IMR-90 (cell line): ENCODE measurements at regions not wholly inside any gene's neighbourhood (a gene's known extent, or its start where the extent isn't known, plus 50 kb on each side); places are given as distances from the start of the nearest gene placed in this dataset.

ENCODE experiments used
- ATAC-seq: fragments of 200-7000 bp; cut with Tn5 transposase; 2 replicates; pipeline ENCODE4 v1.9.1; 2020; ENCODE audit warnings: low read depth, mild to moderate bottlenecking, moderate library complexity
- BruUV-seq: library from RNA; stranded (reverse); fragments of 400-500 nt; replicated peaks from 2 replicates; lab custom pipeline; 2021; lab: Mats Ljungman, UMichigan
- CTCF ChIA-PET: fragments of 300-600 bp; formaldehyde crosslinking; extraction: SDS; loops from one replicate; lab custom pipeline; 2021; ENCODE audit warnings: antibody characterized with exemption; lab: Yijun Ruan, JAX
- POLR2A ChIA-PET: fragments of 300-600 bp; sonication (Branson Sonifier 250); formaldehyde crosslinking; loops from one replicate; lab custom pipeline; 2022; ENCODE audit warnings: antibody characterized with exemption; ENCODE audit not compliant: unreplicated experiment; lab: Charles Lee
- DNase-seq: peaks from one replicate; pipeline ENCODE4 v3.0.0; 2013
- H2AFZ ChIP-seq: replicated peaks from 2 replicates; pipeline ENCODE3; 2013; ENCODE audit warnings: low read length, mild to moderate bottlenecking; ENCODE audit not compliant: poor library complexity
- H2AK5ac ChIP-seq: 2 replicates; pipeline ENCODE4 v1.6.1; 2013; ENCODE audit warnings: low read depth, low read length, inconsistent platforms
- H2AK9ac ChIP-seq: replicated peaks from 2 replicates; pipeline ENCODE3; 2013; ENCODE audit warnings: mild to moderate bottlenecking, low read depth, low read length, moderate library complexity; ENCODE audit not compliant: poor library complexity
- H2BK120ac ChIP-seq: 2 replicates; pipeline ENCODE4 v1.6.1; 2013; ENCODE audit warnings: low read depth, low read length, inconsistent platforms
- H2BK15ac ChIP-seq: 3 replicates; pipeline ENCODE4 v1.6.1; 2013; ENCODE audit warnings: low read depth, low read length, inconsistent platforms
- H2BK20ac ChIP-seq: 2 replicates; pipeline ENCODE4 v1.6.1; 2013; ENCODE audit warnings: low read depth, mild to moderate bottlenecking, inconsistent platforms, low read length, moderate library complexity
- H2BK5ac ChIP-seq: 2 replicates; pipeline ENCODE4 v1.6.1; 2013; ENCODE audit warnings: mild to moderate bottlenecking, low read depth, low read length, inconsistent platforms; ENCODE audit not compliant: poor library complexity, severe bottlenecking
- H3K14ac ChIP-seq: replicated peaks from 2 replicates; pipeline ENCODE4 v1.6.1; 2013; ENCODE audit warnings: low read depth, low read length, inconsistent platforms
- H3K18ac ChIP-seq: 2 replicates; pipeline ENCODE4 v1.6.1; 2013; ENCODE audit warnings: low read depth, low read length, control low read depth
- H3K23ac ChIP-seq: 2 replicates; pipeline ENCODE4 v1.6.1; 2013; ENCODE audit warnings: low read depth, low read length, inconsistent platforms
- H3K27ac ChIP-seq: 2 replicates; pipeline ENCODE4 v1.5.1; 2013; ENCODE audit warnings: mild to moderate bottlenecking, control low read depth, low read length; ENCODE audit not compliant: insufficient read depth
- H3K27me3 ChIP-seq: 2 replicates; pipeline ENCODE4 v1.6.1; 2013; ENCODE audit warnings: low read length; ENCODE audit not compliant: control insufficient read depth, insufficient read depth
- H3K36me3 ChIP-seq: 2 replicates; pipeline ENCODE4 v1.6.1; 2013; ENCODE audit warnings: low read length, mixed read lengths; ENCODE audit not compliant: control insufficient read depth, insufficient read depth
- H3K4ac ChIP-seq: 2 replicates; pipeline ENCODE4 v1.6.1; 2013; ENCODE audit warnings: low read depth, low read length, inconsistent platforms
- H3K4me1 ChIP-seq: 2 replicates; pipeline ENCODE4 v1.6.1; 2013; ENCODE audit warnings: low read length, mixed read lengths; ENCODE audit not compliant: control insufficient read depth, insufficient read depth
- H3K4me2 ChIP-seq: 2 replicates; pipeline ENCODE4 v1.6.1; 2013; ENCODE audit warnings: low read depth, mild to moderate bottlenecking, control low read depth, low read length, moderate library complexity
- H3K4me3 ChIP-seq: 2 replicates; pipeline ENCODE4 v1.5.1; 2013; ENCODE audit warnings: low read depth, mild to moderate bottlenecking, control low read depth, low read length, moderate library complexity; ENCODE audit not compliant: insufficient read depth
- H3K56ac ChIP-seq: 2 replicates; pipeline ENCODE4 v1.6.1; 2013; ENCODE audit warnings: low read length, inconsistent platforms; ENCODE audit not compliant: insufficient read depth; ENCODE audit errors: extremely low read depth
- H3K79me1 ChIP-seq, 2 experiments: 2 replicates each; pipeline ENCODE4 v1.6.1; 2013; ENCODE audit warnings: low read length in 2 of 2, inconsistent platforms in 1 of 2, low read depth in 1 of 2
- H3K9ac ChIP-seq: 2 replicates; pipeline ENCODE4 v1.6.1; 2013; ENCODE audit warnings: low read depth, low read length, control low read depth
- H3K9me1 ChIP-seq: 2 replicates; pipeline ENCODE4 v1.6.1; 2013; ENCODE audit warnings: low read length, inconsistent platforms; ENCODE audit not compliant: insufficient read depth
- H3K9me3 ChIP-seq: 2 replicates; pipeline ENCODE4 v1.6.1; 2013; ENCODE audit warnings: low read length; ENCODE audit not compliant: control insufficient read depth, insufficient read depth
- H4K20me1 ChIP-seq: 2 replicates; pipeline ENCODE4 v1.6.1; 2013; ENCODE audit warnings: low read length, inconsistent platforms; ENCODE audit not compliant: insufficient read depth
- H4K5ac ChIP-seq: 2 replicates; pipeline ENCODE4 v1.6.1; 2013; ENCODE audit warnings: mild to moderate bottlenecking, low read depth, low read length, control low read depth
- H4K8ac ChIP-seq, 2 experiments: 2 replicates each; pipeline ENCODE4 v1.6.1; 2013; ENCODE audit warnings: low read depth in 2 of 2, low read length in 2 of 2, control low read depth in 1 of 2, inconsistent platforms in 1 of 2
- H4K91ac ChIP-seq: 2 replicates; pipeline ENCODE4 v1.6.1; 2013; ENCODE audit warnings: low read depth, low read length, inconsistent platforms; ENCODE audit not compliant: insufficient read depth
- CEBPB ChIP-seq: IDR thresholded peaks from 2 replicates; pipeline ENCODE4 v1.6.1; 2012; ENCODE audit warnings: low read depth, low read length, improper control_type of control experiment
- FOS ChIP-seq: fragments of 150-350 bp; IDR thresholded peaks from 2 replicates; pipeline ENCODE4 v1.6.1; 2016; ENCODE audit warnings: low read depth, low read length
- MAFK ChIP-seq: IDR thresholded peaks from 2 replicates; pipeline ENCODE4 v1.6.1; 2012; ENCODE audit warnings: low read depth, low read length, improper control_type of control experiment
- MXI1 ChIP-seq: IDR thresholded peaks from 2 replicates; pipeline ENCODE4 v1.6.1; 2012; ENCODE audit warnings: low read depth, mild to moderate bottlenecking, low read length, moderate library complexity, borderline replicate concordance
- NFE2L2 ChIP-seq: fragments of 150-350 bp; IDR thresholded peaks from 2 replicates; pipeline ENCODE4 v1.6.1; 2016; ENCODE audit warnings: low read depth, mild to moderate bottlenecking, low read length
- RCOR1 ChIP-seq: IDR thresholded peaks from 2 replicates; pipeline ENCODE4 v1.6.1; 2012; ENCODE audit warnings: mild to moderate bottlenecking, low read length, improper control_type of control experiment; ENCODE audit not compliant: insufficient replicate concordance
- SMC3 ChIP-seq: fragments of 150-350 bp; IDR thresholded peaks from 2 replicates; pipeline ENCODE4 v1.6.1; 2016; ENCODE audit warnings: low read depth, mild to moderate bottlenecking, antibody characterized with exemption, low read length, moderate library complexity
- WGBS, 2 experiments: methylation state at CpG; one replicate each; pipeline versions ENCODE4 v1.1.5 to v1.1.7; 2013; ENCODE audit warnings: missing lambda C conversion rate in 2 of 2; ENCODE audit not compliant: insufficient read length in 1 of 2; ENCODE audit errors: extremely low coverage in 2 of 2; 5-methylcytosine and 5-hydroxymethylcytosine counted together
- dilution Hi-C: fragments of 300-500 bp; cut with HindIII; formaldehyde crosslinking; loops from one replicate; pipeline ENCODE4 v1.14.3; 2018; ENCODE audit warnings: low sequenced_read_pairs; ENCODE audit not compliant: unreplicated experiment
- in situ Hi-C: fragments of 300-500 bp; cut with MboI; formaldehyde crosslinking; loops from 3 replicates; pipeline ENCODE4 v1.14.3; 2019; ENCODE audit warnings: low sequenced_read_pairs, inconsistent platforms, mixed read lengths
- intact Hi-C: fragments of 100-400 bp; cut with micrococcal nuclease; formaldehyde crosslinking; loops from 2 replicates; pipeline ENCODE4 v1.10.0; 2022
- TF ChIP-seq, protein P1 (sequence below): fragments of 150-350 bp; IDR thresholded peaks from 2 replicates; pipeline ENCODE4 v1.6.1; 2017; ENCODE audit warnings: mild to moderate bottlenecking, antibody characterized with exemption, low read length, low read depth
- TF ChIP-seq, protein P2 (sequence below): fragments of 150-350 bp; IDR thresholded peaks from 2 replicates; pipeline ENCODE4 v1.6.1; 2016; ENCODE audit warnings: low read depth, mild to moderate bottlenecking, low read length, moderate library complexity, borderline replicate concordance

DNA sequence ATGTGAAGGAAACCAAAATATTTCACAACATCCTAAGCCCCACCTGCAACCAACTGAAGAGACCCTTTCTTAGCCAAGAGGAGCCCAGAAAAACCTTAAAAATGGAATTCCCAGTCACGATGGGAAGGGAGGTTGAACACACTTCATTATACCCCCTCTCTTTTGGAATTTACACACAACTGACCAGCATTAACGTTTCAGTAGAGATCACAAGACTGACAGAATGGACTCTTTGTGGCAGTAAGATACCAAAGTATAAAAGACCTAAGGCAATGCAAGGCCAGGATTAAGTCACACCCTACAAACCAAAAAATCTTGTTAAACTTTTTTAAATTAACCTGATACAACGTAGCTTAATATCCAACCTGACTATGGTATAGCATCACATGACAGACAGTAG, 190.9 kb downstream of the OTOR start:
- Histone ChIP-seq H3K9me3 (no peaks in the 10 kb centered on the region), H2BK15ac (no peak overlapping the region), H4K91ac (no peak overlapping the region), H3K9ac (no peak overlapping the region), H4K5ac (no peak overlapping the region), H3K27ac (no peak overlapping the region), H2AK9ac (no peak overlapping the region), H2BK5ac (no peak overlapping the region), H3K56ac (no peak overlapping the region), H3K14ac (no peak overlapping the region), H3K23ac (no peak overlapping the region), H2BK120ac (no peak overlapping the region), H4K8ac (no peak overlapping the region), H3K9me1 (no peaks in the 10 kb centered on the region), H3K18ac (no peak overlapping the region), H4K20me1 (no peaks in the 10 kb centered on the region), H2BK20ac (no peak overlapping the region), H3K4me3 (no peak overlapping the region), H3K36me3 (no peaks in the 10 kb centered on the region), H2AK5ac (no peak overlapping the region), H3K27me3 (no peaks in the 10 kb centered on the region), H2AFZ (no peak overlapping the region), H3K4ac (no peak overlapping the region), H3K4me1 (peaks cover 2% of the 10 kb centered on the region; the same call in 1 of the 2 replicates), H3K79me1 (no peaks in the 10 kb centered on the region), H3K4me2 (no peak overlapping the region)
- intact Hi-C loops (no loop called here), in situ Hi-C loops (no loop called here), dilution Hi-C loops (no loop called here)
- POLR2A ChIA-PET: no interaction called here
- no peak for DNase-seq
- no peak for ATAC-seq
- CTCF ChIA-PET: no interaction called here
- BruUV-seq: no TSS peak
- no peak for TF ChIP-seq MXI1
- TF ChIP-seq, protein P1, sequence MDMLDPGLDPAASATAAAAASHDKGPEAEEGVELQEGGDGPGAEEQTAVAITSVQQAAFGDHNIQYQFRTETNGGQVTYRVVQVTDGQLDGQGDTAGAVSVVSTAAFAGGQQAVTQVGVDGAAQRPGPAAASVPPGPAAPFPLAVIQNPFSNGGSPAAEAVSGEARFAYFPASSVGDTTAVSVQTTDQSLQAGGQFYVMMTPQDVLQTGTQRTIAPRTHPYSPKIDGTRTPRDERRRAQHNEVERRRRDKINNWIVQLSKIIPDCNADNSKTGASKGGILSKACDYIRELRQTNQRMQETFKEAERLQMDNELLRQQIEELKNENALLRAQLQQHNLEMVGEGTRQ: no peak
- TF ChIP-seq, protein P2, sequence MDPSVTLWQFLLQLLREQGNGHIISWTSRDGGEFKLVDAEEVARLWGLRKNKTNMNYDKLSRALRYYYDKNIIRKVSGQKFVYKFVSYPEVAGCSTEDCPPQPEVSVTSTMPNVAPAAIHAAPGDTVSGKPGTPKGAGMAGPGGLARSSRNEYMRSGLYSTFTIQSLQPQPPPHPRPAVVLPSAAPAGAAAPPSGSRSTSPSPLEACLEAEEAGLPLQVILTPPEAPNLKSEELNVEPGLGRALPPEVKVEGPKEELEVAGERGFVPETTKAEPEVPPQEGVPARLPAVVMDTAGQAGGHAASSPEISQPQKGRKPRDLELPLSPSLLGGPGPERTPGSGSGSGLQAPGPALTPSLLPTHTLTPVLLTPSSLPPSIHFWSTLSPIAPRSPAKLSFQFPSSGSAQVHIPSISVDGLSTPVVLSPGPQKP: no peak
- no peak for TF ChIP-seq FOS
- no peak for TF ChIP-seq NFE2L2
- TF ChIP-seq RCOR1: no peak
- no peak for TF ChIP-seq SMC3
- no peak for TF ChIP-seq CEBPB
- no peak for TF ChIP-seq MAFK
- no CpG with 5 or more reads among the region's 3 CpGs for WGBS, 2 experiments
